ENCODE measurements at regions not wholly inside any gene's neighbourhood (a gene's known extent, or its start where the extent isn't known, plus 50 kb on each side); places are given as distances from the start of the nearest gene placed in this dataset.

- TF ChIP-seq, protein P1, sequence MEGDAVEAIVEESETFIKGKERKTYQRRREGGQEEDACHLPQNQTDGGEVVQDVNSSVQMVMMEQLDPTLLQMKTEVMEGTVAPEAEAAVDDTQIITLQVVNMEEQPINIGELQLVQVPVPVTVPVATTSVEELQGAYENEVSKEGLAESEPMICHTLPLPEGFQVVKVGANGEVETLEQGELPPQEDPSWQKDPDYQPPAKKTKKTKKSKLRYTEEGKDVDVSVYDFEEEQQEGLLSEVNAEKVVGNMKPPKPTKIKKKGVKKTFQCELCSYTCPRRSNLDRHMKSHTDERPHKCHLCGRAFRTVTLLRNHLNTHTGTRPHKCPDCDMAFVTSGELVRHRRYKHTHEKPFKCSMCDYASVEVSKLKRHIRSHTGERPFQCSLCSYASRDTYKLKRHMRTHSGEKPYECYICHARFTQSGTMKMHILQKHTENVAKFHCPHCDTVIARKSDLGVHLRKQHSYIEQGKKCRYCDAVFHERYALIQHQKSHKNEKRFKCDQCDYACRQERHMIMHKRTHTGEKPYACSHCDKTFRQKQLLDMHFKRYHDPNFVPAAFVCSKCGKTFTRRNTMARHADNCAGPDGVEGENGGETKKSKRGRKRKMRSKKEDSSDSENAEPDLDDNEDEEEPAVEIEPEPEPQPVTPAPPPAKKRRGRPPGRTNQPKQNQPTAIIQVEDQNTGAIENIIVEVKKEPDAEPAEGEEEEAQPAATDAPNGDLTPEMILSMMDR (IDR thresholded peaks at IDR 0.05; ENCODE audit: borderline replicate concordance, insufficient read depth, low read depth, low read length): no peak
- H3K4me3 ChIP-seq (ENCODE audit: low read depth, low read length): no peak overlapping the region
Observed at GRCh38 chr2:176546550-176546949, 277.3 kb downstream of the MTX2 start.

DNA sequence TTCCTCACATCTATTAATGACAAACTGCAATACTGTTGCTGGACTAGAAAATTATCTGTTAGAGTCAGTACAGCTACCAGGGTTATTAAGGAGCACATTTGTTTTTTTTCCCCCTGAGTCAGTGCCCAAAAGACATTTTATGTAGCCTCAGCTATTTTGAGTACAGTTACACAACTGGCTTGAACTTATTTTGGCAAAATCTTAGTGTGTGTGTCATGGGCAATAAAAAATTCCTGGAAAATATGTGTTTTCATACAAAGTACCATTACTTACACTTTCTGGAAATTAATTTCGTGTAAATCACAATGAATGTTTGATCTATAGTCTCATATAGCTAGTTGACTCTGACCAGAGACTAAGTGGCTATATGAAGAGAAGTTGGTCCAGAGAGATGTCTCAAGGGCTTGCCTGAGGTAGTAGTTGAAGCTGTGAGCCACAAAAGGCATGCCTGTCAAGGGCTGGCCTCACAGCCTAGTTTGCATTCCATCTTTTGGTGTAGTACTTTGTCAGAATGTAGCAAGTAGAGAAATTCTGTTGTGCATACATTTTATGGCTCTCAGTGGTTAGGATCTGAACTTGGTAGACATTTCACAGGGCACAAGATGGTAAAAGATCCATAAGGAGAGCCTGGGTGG is 283.4 kb downstream of the MTX2 start:
- no peak overlapping the region for H3K4me3 ChIP-seq (ENCODE audit: low read depth, low read length)
- TF ChIP-seq, protein P1 (IDR thresholded peaks at IDR 0.05; ENCODE audit: borderline replicate concordance, insufficient read depth, low read depth, low read length): no peak

DNA sequence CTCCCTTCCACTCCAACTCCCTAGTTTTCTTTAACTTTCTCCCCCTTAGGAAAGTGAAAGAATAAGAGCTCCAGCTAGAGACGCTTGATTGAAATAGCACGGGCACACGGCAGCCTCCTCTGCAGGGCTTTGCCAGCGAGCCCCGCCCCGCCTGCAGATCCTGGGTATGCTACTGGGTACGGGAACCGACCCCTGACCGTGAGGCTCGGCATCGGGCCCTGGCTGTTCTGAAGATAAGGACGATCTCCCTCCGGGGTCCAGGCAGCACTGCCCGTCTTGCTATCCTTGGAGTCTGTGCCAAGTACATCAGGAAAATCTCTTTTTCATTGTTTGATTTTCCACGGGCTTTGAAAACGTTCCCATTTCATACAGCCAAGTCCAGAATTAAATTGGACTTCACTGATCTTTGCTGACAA is 284.5 kb downstream of the MTX2 start:
- H3K4me3 ChIP-seq (ENCODE audit: low read depth, low read length): no peak overlapping the region
- TF ChIP-seq, protein P1 (IDR thresholded peaks at IDR 0.05; ENCODE audit: borderline replicate concordance, insufficient read depth, low read depth, low read length): no peak

- no peak overlapping the region for H3K4me3 ChIP-seq (ENCODE audit: low read depth, low read length)
- TF ChIP-seq, protein P1 (IDR thresholded peaks at IDR 0.05; ENCODE audit: borderline replicate concordance, insufficient read depth, low read depth, low read length): peak; percentile 58
Observed at GRCh38 chr2:176554101-176555048, 285.1 kb downstream of the MTX2 start.

DNA sequence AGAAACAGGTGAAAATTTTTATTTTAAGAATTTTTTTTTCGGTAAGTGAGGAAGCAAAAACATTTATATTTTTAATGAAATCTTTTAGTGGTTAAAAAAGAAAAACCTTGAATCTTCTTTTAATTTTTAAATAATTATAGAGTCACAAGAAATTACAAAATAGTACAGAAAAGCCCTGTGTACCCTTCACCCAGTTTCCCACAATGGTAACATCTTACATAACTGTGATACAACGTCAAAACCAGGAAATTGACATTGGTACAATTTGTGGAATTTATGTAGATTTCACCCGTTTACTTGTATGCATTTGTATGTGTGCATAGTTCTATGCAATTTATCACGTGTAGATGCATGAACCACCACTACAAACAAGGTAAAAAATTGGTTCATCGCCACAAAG is 285.9 kb downstream of the MTX2 start:
- H3K4me3 ChIP-seq (ENCODE audit: low read depth, low read length): no peak overlapping the region
- TF ChIP-seq, protein P1 (IDR thresholded peaks at IDR 0.05; ENCODE audit: borderline replicate concordance, insufficient read depth, low read depth, low read length): no peak

DNA sequence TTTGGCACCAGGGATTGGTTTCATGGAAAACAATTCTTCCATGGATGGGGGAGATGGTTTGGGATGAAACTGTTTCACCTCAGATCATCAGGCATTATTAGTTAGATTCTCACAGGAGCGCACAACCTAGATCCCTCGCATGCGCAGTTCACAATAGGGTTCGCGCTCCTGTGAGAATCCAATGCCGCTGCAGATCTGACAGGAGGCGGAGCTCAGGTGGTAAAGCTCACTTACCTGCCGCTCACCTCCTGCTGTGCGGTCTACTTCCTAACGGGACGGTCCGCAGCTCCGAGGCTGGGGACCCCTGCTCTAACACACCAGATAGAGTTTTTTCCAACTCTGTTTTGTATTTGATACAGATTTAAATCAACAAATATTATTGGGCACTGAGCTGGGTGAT is 286.5 kb downstream of the MTX2 start:
- no peak overlapping the region for H3K4me3 ChIP-seq (ENCODE audit: low read depth, low read length)
- TF ChIP-seq, protein P1 (IDR thresholded peaks at IDR 0.05; ENCODE audit: borderline replicate concordance, insufficient read depth, low read depth, low read length): no peak

Data from GM12875 (cell line).